IMR-90 (cell line): ENCODE measurements at regions not wholly inside any gene's neighbourhood (a gene's known extent, or its start where the extent isn't known, plus 50 kb on each side); places are given as distances from the start of the nearest gene placed in this dataset.

Source experiments
- ATAC-seq: fragments of 200-7000 bp; cut with Tn5 transposase; 2 replicates; pipeline ENCODE4 v1.9.1; 2020; ENCODE audit warnings: low read depth, mild to moderate bottlenecking, moderate library complexity
- BruUV-seq: library from RNA; stranded (reverse); fragments of 400-500 nt; replicated peaks from 2 replicates; lab custom pipeline; 2021; lab: Mats Ljungman, UMichigan
- CTCF ChIA-PET: fragments of 300-600 bp; formaldehyde crosslinking; extraction: SDS; loops from one replicate; lab custom pipeline; 2021; ENCODE audit warnings: antibody characterized with exemption; lab: Yijun Ruan, JAX
- POLR2A ChIA-PET: fragments of 300-600 bp; sonication (Branson Sonifier 250); formaldehyde crosslinking; loops from one replicate; lab custom pipeline; 2022; ENCODE audit warnings: antibody characterized with exemption; ENCODE audit not compliant: unreplicated experiment; lab: Charles Lee
- DNase-seq: peaks from one replicate; pipeline ENCODE4 v3.0.0; 2013
- H2AFZ ChIP-seq: replicated peaks from 2 replicates; pipeline ENCODE3; 2013; ENCODE audit warnings: low read length, mild to moderate bottlenecking; ENCODE audit not compliant: poor library complexity
- H2AK5ac ChIP-seq: 2 replicates; pipeline ENCODE4 v1.6.1; 2013; ENCODE audit warnings: low read depth, low read length, inconsistent platforms
- H2AK9ac ChIP-seq: replicated peaks from 2 replicates; pipeline ENCODE3; 2013; ENCODE audit warnings: mild to moderate bottlenecking, low read depth, low read length, moderate library complexity; ENCODE audit not compliant: poor library complexity
- H2BK120ac ChIP-seq: 2 replicates; pipeline ENCODE4 v1.6.1; 2013; ENCODE audit warnings: low read depth, low read length, inconsistent platforms
- H2BK15ac ChIP-seq: 3 replicates; pipeline ENCODE4 v1.6.1; 2013; ENCODE audit warnings: low read depth, low read length, inconsistent platforms
- H2BK20ac ChIP-seq: 2 replicates; pipeline ENCODE4 v1.6.1; 2013; ENCODE audit warnings: low read depth, mild to moderate bottlenecking, inconsistent platforms, low read length, moderate library complexity
- H2BK5ac ChIP-seq: 2 replicates; pipeline ENCODE4 v1.6.1; 2013; ENCODE audit warnings: mild to moderate bottlenecking, low read depth, low read length, inconsistent platforms; ENCODE audit not compliant: poor library complexity, severe bottlenecking
- H3K14ac ChIP-seq: replicated peaks from 2 replicates; pipeline ENCODE4 v1.6.1; 2013; ENCODE audit warnings: low read depth, low read length, inconsistent platforms
- H3K18ac ChIP-seq: 2 replicates; pipeline ENCODE4 v1.6.1; 2013; ENCODE audit warnings: low read depth, low read length, control low read depth
- H3K23ac ChIP-seq: 2 replicates; pipeline ENCODE4 v1.6.1; 2013; ENCODE audit warnings: low read depth, low read length, inconsistent platforms
- H3K27ac ChIP-seq: 2 replicates; pipeline ENCODE4 v1.5.1; 2013; ENCODE audit warnings: mild to moderate bottlenecking, control low read depth, low read length; ENCODE audit not compliant: insufficient read depth
- H3K27me3 ChIP-seq: 2 replicates; pipeline ENCODE4 v1.6.1; 2013; ENCODE audit warnings: low read length; ENCODE audit not compliant: control insufficient read depth, insufficient read depth
- H3K36me3 ChIP-seq: 2 replicates; pipeline ENCODE4 v1.6.1; 2013; ENCODE audit warnings: low read length, mixed read lengths; ENCODE audit not compliant: control insufficient read depth, insufficient read depth
- H3K4ac ChIP-seq: 2 replicates; pipeline ENCODE4 v1.6.1; 2013; ENCODE audit warnings: low read depth, low read length, inconsistent platforms
- H3K4me1 ChIP-seq: 2 replicates; pipeline ENCODE4 v1.6.1; 2013; ENCODE audit warnings: low read length, mixed read lengths; ENCODE audit not compliant: control insufficient read depth, insufficient read depth
- H3K4me2 ChIP-seq: 2 replicates; pipeline ENCODE4 v1.6.1; 2013; ENCODE audit warnings: low read depth, mild to moderate bottlenecking, control low read depth, low read length, moderate library complexity
- H3K4me3 ChIP-seq: 2 replicates; pipeline ENCODE4 v1.5.1; 2013; ENCODE audit warnings: low read depth, mild to moderate bottlenecking, control low read depth, low read length, moderate library complexity; ENCODE audit not compliant: insufficient read depth
- H3K56ac ChIP-seq: 2 replicates; pipeline ENCODE4 v1.6.1; 2013; ENCODE audit warnings: low read length, inconsistent platforms; ENCODE audit not compliant: insufficient read depth; ENCODE audit errors: extremely low read depth
- H3K79me1 ChIP-seq, 2 experiments: 2 replicates each; pipeline ENCODE4 v1.6.1; 2013; ENCODE audit warnings: low read length in 2 of 2, inconsistent platforms in 1 of 2, low read depth in 1 of 2
- H3K9ac ChIP-seq: 2 replicates; pipeline ENCODE4 v1.6.1; 2013; ENCODE audit warnings: low read depth, low read length, control low read depth
- H3K9me1 ChIP-seq: 2 replicates; pipeline ENCODE4 v1.6.1; 2013; ENCODE audit warnings: low read length, inconsistent platforms; ENCODE audit not compliant: insufficient read depth
- H3K9me3 ChIP-seq: 2 replicates; pipeline ENCODE4 v1.6.1; 2013; ENCODE audit warnings: low read length; ENCODE audit not compliant: control insufficient read depth, insufficient read depth
- H4K20me1 ChIP-seq: 2 replicates; pipeline ENCODE4 v1.6.1; 2013; ENCODE audit warnings: low read length, inconsistent platforms; ENCODE audit not compliant: insufficient read depth
- H4K5ac ChIP-seq: 2 replicates; pipeline ENCODE4 v1.6.1; 2013; ENCODE audit warnings: mild to moderate bottlenecking, low read depth, low read length, control low read depth
- H4K8ac ChIP-seq, 2 experiments: 2 replicates each; pipeline ENCODE4 v1.6.1; 2013; ENCODE audit warnings: low read depth in 2 of 2, low read length in 2 of 2, control low read depth in 1 of 2, inconsistent platforms in 1 of 2
- H4K91ac ChIP-seq: 2 replicates; pipeline ENCODE4 v1.6.1; 2013; ENCODE audit warnings: low read depth, low read length, inconsistent platforms; ENCODE audit not compliant: insufficient read depth
- BHLHE40 ChIP-seq: fragments of 150-350 bp; IDR thresholded peaks from 2 replicates; pipeline ENCODE4 v1.6.1; 2016; ENCODE audit warnings: mild to moderate bottlenecking, low read depth, low read length
- CEBPB ChIP-seq: IDR thresholded peaks from 2 replicates; pipeline ENCODE4 v1.6.1; 2012; ENCODE audit warnings: low read depth, low read length, improper control_type of control experiment
- CHD1 ChIP-seq: IDR thresholded peaks from 2 replicates; pipeline ENCODE4 v1.6.1; 2012; ENCODE audit warnings: low read depth, low read length, improper control_type of control experiment
- FOS ChIP-seq: fragments of 150-350 bp; IDR thresholded peaks from 2 replicates; pipeline ENCODE4 v1.6.1; 2016; ENCODE audit warnings: low read depth, low read length
- MXI1 ChIP-seq: IDR thresholded peaks from 2 replicates; pipeline ENCODE4 v1.6.1; 2012; ENCODE audit warnings: low read depth, mild to moderate bottlenecking, low read length, moderate library complexity, borderline replicate concordance
- NFE2L2 ChIP-seq: fragments of 150-350 bp; IDR thresholded peaks from 2 replicates; pipeline ENCODE4 v1.6.1; 2016; ENCODE audit warnings: low read depth, mild to moderate bottlenecking, low read length
- RAD21 ChIP-seq: IDR thresholded peaks from 2 replicates; pipeline ENCODE4 v1.6.1; 2012; ENCODE audit warnings: low read length, improper control_type of control experiment
- RCOR1 ChIP-seq: IDR thresholded peaks from 2 replicates; pipeline ENCODE4 v1.6.1; 2012; ENCODE audit warnings: mild to moderate bottlenecking, low read length, improper control_type of control experiment; ENCODE audit not compliant: insufficient replicate concordance
- RFX5 ChIP-seq: IDR thresholded peaks from 2 replicates; pipeline ENCODE4 v1.8.0; 2012; ENCODE audit warnings: low read depth, mild to moderate bottlenecking, low read length, moderate library complexity
- SMC3 ChIP-seq: fragments of 150-350 bp; IDR thresholded peaks from 2 replicates; pipeline ENCODE4 v1.6.1; 2016; ENCODE audit warnings: low read depth, mild to moderate bottlenecking, antibody characterized with exemption, low read length, moderate library complexity
- WGBS, 2 experiments: methylation state at CpG; one replicate each; pipeline versions ENCODE4 v1.1.5 to v1.1.7; 2013; ENCODE audit warnings: missing lambda C conversion rate in 2 of 2; ENCODE audit not compliant: insufficient read length in 1 of 2; ENCODE audit errors: extremely low coverage in 2 of 2; 5-methylcytosine and 5-hydroxymethylcytosine counted together
- dilution Hi-C: fragments of 300-500 bp; cut with HindIII; formaldehyde crosslinking; loops from one replicate; pipeline ENCODE4 v1.14.3; 2018; ENCODE audit warnings: low sequenced_read_pairs; ENCODE audit not compliant: unreplicated experiment
- in situ Hi-C: fragments of 300-500 bp; cut with MboI; formaldehyde crosslinking; loops from 3 replicates; pipeline ENCODE4 v1.14.3; 2019; ENCODE audit warnings: low sequenced_read_pairs, inconsistent platforms, mixed read lengths
- intact Hi-C: fragments of 100-400 bp; cut with micrococcal nuclease; formaldehyde crosslinking; loops from 2 replicates; pipeline ENCODE4 v1.10.0; 2022
- TF ChIP-seq, protein P1 (sequence below): fragments of 150-350 bp; IDR thresholded peaks from 2 replicates; pipeline ENCODE4 v1.6.1; 2017; ENCODE audit warnings: mild to moderate bottlenecking, antibody characterized with exemption, low read length, low read depth
- TF ChIP-seq, protein P2 (sequence below): conservative IDR thresholded peaks from 2 replicates; pipeline ENCODE4 v1.5.1; 2012; ENCODE audit warnings: mild to moderate bottlenecking, low read depth, low read length, improper control_type of control experiment
- TF ChIP-seq, protein P3 (sequence below): fragments of 150-350 bp; IDR thresholded peaks from 2 replicates; pipeline ENCODE4 v1.6.1; 2016; ENCODE audit warnings: low read depth, mild to moderate bottlenecking, low read length, moderate library complexity, borderline replicate concordance

DNA sequence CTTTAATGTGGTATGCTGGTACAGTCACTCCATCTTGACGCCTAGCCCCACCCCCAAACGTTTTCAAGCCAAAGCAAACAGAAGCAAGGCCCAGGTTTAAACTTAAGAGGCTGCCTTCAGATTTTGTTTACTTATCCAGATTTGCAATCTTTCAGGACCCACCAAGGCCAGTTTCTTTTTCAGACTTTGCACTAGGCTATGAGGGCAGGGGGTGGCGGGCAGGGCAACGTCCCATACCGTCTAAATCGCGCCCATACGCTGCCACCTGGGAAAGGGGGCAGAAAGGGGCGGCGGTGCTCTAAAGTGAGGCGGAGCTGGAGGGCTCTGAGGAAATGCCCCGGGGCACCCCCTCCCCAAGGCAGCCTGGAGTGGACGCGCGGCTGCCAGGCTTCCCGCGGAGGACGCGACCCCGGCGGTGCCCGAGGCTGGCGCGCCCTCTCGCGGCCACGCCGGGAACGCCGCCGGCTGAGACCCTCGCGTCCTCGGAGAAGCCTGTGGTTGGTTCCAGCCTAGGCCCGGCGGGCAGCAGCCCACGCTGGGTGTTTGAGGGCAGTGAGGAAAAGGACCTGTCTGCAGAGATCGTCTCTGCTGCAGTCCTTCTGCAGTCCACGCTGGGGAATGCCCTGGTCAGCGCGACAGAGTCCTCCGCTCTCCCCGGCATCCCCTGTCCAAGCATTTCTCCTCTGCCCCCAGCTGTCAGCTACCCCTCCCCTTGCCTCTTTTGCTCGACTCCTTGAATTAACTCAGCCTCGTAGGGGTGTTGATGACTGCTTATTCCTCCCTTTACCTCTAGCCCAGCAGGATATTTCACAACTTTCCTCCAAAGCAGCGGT is 93.7 kb upstream of the PRNP start:
- Histone ChIP-seq H3K56ac (peak overlapping the region; percentile 61; the same call in 1 of the 2 replicates), H4K8ac (peak overlapping the region; percentile 66 to 71; a peak in 3 of 4 replicates), H3K4me3 (peak overlapping the region; percentile 44), H3K14ac (peak overlapping the region; percentile 64), H3K9me1 (no peaks in the 10 kb centered on the region), H2AK5ac (peak overlapping the region; percentile 81), H3K9me3 (no peaks in the 10 kb centered on the region), H3K27me3 (no peaks in the 10 kb centered on the region), H2BK120ac (peak overlapping the region; percentile 86), H3K27ac (peak overlapping the region; percentile 35; the same call in 1 of the 2 replicates), H3K4me1 (peaks cover 3% of the 10 kb centered on the region; the same call in 1 of the 2 replicates), H3K23ac (peak overlapping the region; percentile 71), H3K18ac (no peak overlapping the region), H3K9ac (peak overlapping the region; percentile 40; the same call in 1 of the 2 replicates), H4K20me1 (no peaks in the 10 kb centered on the region), H3K79me1 (no peaks in the 10 kb centered on the region), H2AFZ (peak overlapping the region; percentile 95), H2BK20ac (peak overlapping the region; percentile 88), H3K36me3 (no peaks in the 10 kb centered on the region), H2BK15ac (peak overlapping the region; percentile 77; the same call in 2 of the 3 replicates), H4K5ac (no peak overlapping the region), H2BK5ac (peak overlapping the region; percentile 48), H3K4me2 (peak overlapping the region; percentile 79), H3K4ac (peak overlapping the region; percentile 79), H2AK9ac (peak overlapping the region; percentile 90), H4K91ac (peak overlapping the region; percentile 55)
- intact Hi-C loops (loop anchor here (1.0 kb wide), 1 partner anchor 484 kb away; no protein-coding TSS in a partner anchor), in situ Hi-C loops (loop anchor here (5.0 kb wide), 1 partner anchor 485 kb away; no protein-coding TSS in a partner anchor), dilution Hi-C loops (loop anchor here (25.0 kb wide), 1 partner anchor 330 kb away; no protein-coding TSS in a partner anchor)
- CTCF ChIA-PET: interaction anchor here (0.8 kb wide), 1 partner anchor 348 kb away, joined by 3 read pairs; no protein-coding TSS in a partner anchor
- peak; percentile 96 for ATAC-seq
- 10% methylated on average over 26 of the region's 46 CpGs; no CpG with 5 or more reads in 1 of the 2 experiments for WGBS, 2 experiments
- POLR2A ChIA-PET: no interaction called here
- DNase-seq: no peak
- no TSS peak for BruUV-seq
- TF ChIP-seq MXI1 (no peak), RAD21 (peak; percentile 99), NFE2L2 (no peak), SMC3 (peak; percentile 98), CEBPB (peak; percentile 20; the same call in 1 of the 2 replicates), BHLHE40 (no peak), RCOR1 (no peak), CHD1 (no peak), RFX5 (no peak), FOS (no peak)
- TF ChIP-seq, protein P1, sequence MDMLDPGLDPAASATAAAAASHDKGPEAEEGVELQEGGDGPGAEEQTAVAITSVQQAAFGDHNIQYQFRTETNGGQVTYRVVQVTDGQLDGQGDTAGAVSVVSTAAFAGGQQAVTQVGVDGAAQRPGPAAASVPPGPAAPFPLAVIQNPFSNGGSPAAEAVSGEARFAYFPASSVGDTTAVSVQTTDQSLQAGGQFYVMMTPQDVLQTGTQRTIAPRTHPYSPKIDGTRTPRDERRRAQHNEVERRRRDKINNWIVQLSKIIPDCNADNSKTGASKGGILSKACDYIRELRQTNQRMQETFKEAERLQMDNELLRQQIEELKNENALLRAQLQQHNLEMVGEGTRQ: no peak
- TF ChIP-seq, protein P2, sequence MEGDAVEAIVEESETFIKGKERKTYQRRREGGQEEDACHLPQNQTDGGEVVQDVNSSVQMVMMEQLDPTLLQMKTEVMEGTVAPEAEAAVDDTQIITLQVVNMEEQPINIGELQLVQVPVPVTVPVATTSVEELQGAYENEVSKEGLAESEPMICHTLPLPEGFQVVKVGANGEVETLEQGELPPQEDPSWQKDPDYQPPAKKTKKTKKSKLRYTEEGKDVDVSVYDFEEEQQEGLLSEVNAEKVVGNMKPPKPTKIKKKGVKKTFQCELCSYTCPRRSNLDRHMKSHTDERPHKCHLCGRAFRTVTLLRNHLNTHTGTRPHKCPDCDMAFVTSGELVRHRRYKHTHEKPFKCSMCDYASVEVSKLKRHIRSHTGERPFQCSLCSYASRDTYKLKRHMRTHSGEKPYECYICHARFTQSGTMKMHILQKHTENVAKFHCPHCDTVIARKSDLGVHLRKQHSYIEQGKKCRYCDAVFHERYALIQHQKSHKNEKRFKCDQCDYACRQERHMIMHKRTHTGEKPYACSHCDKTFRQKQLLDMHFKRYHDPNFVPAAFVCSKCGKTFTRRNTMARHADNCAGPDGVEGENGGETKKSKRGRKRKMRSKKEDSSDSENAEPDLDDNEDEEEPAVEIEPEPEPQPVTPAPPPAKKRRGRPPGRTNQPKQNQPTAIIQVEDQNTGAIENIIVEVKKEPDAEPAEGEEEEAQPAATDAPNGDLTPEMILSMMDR: peak; percentile 91
- TF ChIP-seq, protein P3, sequence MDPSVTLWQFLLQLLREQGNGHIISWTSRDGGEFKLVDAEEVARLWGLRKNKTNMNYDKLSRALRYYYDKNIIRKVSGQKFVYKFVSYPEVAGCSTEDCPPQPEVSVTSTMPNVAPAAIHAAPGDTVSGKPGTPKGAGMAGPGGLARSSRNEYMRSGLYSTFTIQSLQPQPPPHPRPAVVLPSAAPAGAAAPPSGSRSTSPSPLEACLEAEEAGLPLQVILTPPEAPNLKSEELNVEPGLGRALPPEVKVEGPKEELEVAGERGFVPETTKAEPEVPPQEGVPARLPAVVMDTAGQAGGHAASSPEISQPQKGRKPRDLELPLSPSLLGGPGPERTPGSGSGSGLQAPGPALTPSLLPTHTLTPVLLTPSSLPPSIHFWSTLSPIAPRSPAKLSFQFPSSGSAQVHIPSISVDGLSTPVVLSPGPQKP: no peak
